ENCODE measurements at regions not wholly inside any gene's neighbourhood (a gene's known extent, or its start where the extent isn't known, plus 50 kb on each side); places are given as distances from the start of the nearest gene placed in this dataset.

DNA sequence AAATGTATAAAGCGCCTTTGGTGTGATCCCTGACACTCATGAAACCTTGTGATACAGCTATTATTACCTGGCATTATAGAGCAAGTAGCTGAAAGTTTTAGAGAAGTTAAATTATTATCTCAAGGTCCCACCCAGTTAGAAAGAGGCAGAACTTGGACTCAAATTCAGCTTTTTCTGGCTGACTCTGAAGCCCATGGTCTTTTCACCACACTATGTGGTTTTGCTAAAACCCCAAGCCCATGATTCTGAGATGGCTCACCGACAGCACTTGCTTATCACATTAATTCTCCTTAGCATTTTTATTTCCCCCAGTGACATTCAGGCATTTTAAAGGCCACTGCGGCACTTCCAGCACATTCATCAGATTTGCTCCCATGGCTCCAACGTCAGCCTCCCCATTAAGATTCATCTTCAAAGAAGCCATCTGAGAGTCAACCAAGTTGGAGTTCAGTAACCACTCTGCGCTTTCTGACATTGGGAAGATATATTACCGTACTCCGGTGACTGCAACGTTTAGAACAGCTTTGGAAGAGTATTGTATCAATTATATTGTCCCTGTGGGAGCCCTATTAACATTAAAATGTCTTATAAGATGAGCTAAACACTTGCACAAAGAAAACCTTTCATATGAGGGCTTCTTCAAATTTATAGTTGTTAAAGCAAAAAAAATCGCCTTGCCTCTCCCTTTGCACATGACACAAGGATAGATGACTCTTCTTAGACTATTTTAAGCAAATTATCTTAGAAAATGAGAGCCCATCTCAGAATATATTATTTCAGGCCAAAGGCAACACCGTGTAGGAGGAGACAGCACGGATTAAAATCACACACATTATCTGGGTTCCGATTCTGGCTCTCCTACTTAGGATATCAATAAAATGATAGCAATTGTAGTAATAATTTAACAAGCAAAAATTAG, 638.1 kb downstream of the ACTL7B start:
- Histone ChIP-seq H3K4me1 (ENCODE audit: control insufficient read depth in 2 of 2, insufficient read depth in 2 of 2, low read length in 2 of 2) (peaks cover 0 to 3% of the 10 kb centered on the region in 2 donors), H3K9me3 (ENCODE audit: control extremely low read depth in 1 of 3, control insufficient read depth in 2 of 3, insufficient read depth in 1 of 3, low read length in 2 of 3) (peaks cover 0 to 2% (median 0%) of the 10 kb centered on the region in 3 donors), H3K27ac (ENCODE audit: low read length in 2 of 2) (no peak overlapping the region), H2AFZ (ENCODE audit: insufficient read depth, low read depth, low read length, poor library complexity, severe bottlenecking) (no peak overlapping the region), H3K79me2 (ENCODE audit: control insufficient read depth, insufficient read depth, low read length) (no peaks in the 10 kb centered on the region), H3K27me3 (replicated peaks in 1 of 4; ENCODE audit: control extremely low read depth in 1 of 4, control insufficient read depth in 3 of 4, insufficient read depth in 4 of 4, low read length in 3 of 4) (no peaks in the 10 kb centered on the region), H3K36me3 (replicated peaks in 1 of 2; ENCODE audit: control extremely low read depth in 1 of 2, control insufficient read depth in 1 of 2, extremely low read depth in 1 of 2, insufficient read depth in 2 of 2, low read length in 1 of 2) (no peaks in the 10 kb centered on the region), H4K20me1 (ENCODE audit: control insufficient read depth, insufficient read depth, low read length, poor library complexity, severe bottlenecking) (no peaks in the 10 kb centered on the region), H3K4me3 (ENCODE audit: control extremely low read depth in 1 of 5, extremely low read depth in 1 of 5, insufficient read depth in 1 of 5, low read depth in 2 of 5, low read length in 4 of 5) (no peak overlapping the region), H3K4me2 (replicated peaks; ENCODE audit: low read depth, low read length, poor library complexity, severe bottlenecking) (no peak overlapping the region), H3K9ac (ENCODE audit: low read length) (no peak overlapping the region)
- Mint-ChIP-seq H3K27ac (no peak overlapping the region), H3K4me3 (no peak overlapping the region), H3K9me3 (ENCODE audit: insufficient read depth) (no peaks in the 10 kb centered on the region), H3K27me3 (peaks cover 11% of the 10 kb centered on the region), H3K4me1 (peaks cover 6% of the 10 kb centered on the region)
- CTCF ChIA-PET: no interaction called here
- WGBS (ENCODE audit: insufficient coverage): 29% methylated on average over 1 of the region's 12 CpGs
- POLR2A ChIA-PET: no interaction called here
- TF ChIP-seq, protein P1, sequence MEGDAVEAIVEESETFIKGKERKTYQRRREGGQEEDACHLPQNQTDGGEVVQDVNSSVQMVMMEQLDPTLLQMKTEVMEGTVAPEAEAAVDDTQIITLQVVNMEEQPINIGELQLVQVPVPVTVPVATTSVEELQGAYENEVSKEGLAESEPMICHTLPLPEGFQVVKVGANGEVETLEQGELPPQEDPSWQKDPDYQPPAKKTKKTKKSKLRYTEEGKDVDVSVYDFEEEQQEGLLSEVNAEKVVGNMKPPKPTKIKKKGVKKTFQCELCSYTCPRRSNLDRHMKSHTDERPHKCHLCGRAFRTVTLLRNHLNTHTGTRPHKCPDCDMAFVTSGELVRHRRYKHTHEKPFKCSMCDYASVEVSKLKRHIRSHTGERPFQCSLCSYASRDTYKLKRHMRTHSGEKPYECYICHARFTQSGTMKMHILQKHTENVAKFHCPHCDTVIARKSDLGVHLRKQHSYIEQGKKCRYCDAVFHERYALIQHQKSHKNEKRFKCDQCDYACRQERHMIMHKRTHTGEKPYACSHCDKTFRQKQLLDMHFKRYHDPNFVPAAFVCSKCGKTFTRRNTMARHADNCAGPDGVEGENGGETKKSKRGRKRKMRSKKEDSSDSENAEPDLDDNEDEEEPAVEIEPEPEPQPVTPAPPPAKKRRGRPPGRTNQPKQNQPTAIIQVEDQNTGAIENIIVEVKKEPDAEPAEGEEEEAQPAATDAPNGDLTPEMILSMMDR (IDR thresholded peaks at IDR 0.05): no peak
- ATAC-seq (ENCODE audit: low read depth) (no peak), DNase-seq (no peak)
- intact Hi-C loops (cut with micrococcal nuclease): no loop called here

DNA sequence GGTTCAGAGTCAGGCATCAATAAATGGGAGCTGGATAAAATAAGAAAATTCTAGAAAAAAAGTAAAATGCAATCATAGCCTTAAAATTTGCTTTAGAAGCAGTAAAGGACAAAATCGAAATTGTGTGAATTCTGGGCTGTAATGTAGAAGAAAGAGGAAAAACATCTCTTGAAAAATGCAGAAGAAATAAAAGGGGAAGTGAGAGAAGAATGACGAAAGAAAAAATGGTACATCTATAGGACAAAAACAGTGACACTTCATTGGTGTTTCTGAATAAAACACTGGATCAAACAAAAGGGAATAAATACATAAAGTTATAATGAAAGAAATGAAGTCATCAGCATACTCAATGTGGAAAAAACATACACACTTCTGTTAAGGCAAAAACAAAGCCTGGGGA, 642.3 kb downstream of the ACTL7B start:
- intact Hi-C loops (cut with micrococcal nuclease): no loop called here

More for the DNA sequence above, 642.3 kb downstream of the ACTL7B start:
- H3K4me2 ChIP-seq (replicated peaks; ENCODE audit: low read depth, low read length, poor library complexity, severe bottlenecking): no peak overlapping the region
- H3K4me3 Mint-ChIP-seq: no peak overlapping the region
- ATAC-seq (ENCODE audit: low read depth) (no peak), DNase-seq (peak; percentile 28)
- POLR2A ChIA-PET: no interaction called here
- CTCF ChIA-PET: no interaction called here
- WGBS (ENCODE audit: insufficient coverage): 0% methylated on average over 1 of the region's 2 CpGs
- H3K4me1 Mint-ChIP-seq: peaks cover 6% of the 10 kb centered on the region
- H3K9me3 Mint-ChIP-seq (ENCODE audit: insufficient read depth): no peaks in the 10 kb centered on the region
- H3K4me3 ChIP-seq (ENCODE audit: control extremely low read depth in 1 of 5, extremely low read depth in 1 of 5, insufficient read depth in 1 of 5, low read depth in 2 of 5, low read length in 4 of 5): no peak overlapping the region
- H3K9ac ChIP-seq (ENCODE audit: low read length): no peak overlapping the region
- no peak for TF ChIP-seq EZH2 (IDR thresholded peaks at IDR 0.05; ENCODE audit: borderline replicate concordance, insufficient read depth, low read depth, low read length, poor library complexity, severe bottlenecking)
- TF ChIP-seq, protein P1 (IDR thresholded peaks at IDR 0.05): no peak
- no peaks in the 10 kb centered on the region for H3K27me3 ChIP-seq (replicated peaks in 1 of 4; ENCODE audit: control extremely low read depth in 1 of 4, control insufficient read depth in 3 of 4, insufficient read depth in 4 of 4, low read length in 3 of 4)
- no peak overlapping the region for H3K27ac ChIP-seq (ENCODE audit: low read length in 2 of 2)
- peaks cover 0 to 2% (median 0%) of the 10 kb centered on the region in 3 donors for H3K9me3 ChIP-seq (ENCODE audit: control extremely low read depth in 1 of 3, control insufficient read depth in 2 of 3, insufficient read depth in 1 of 3, low read length in 2 of 3)
- no peaks in the 10 kb centered on the region for H3K79me2 ChIP-seq (ENCODE audit: control insufficient read depth, insufficient read depth, low read length)
- no peaks in the 10 kb centered on the region for H4K20me1 ChIP-seq (ENCODE audit: control insufficient read depth, insufficient read depth, low read length, poor library complexity, severe bottlenecking)
- no peak overlapping the region for H2AFZ ChIP-seq (ENCODE audit: insufficient read depth, low read depth, low read length, poor library complexity, severe bottlenecking)
- H3K27me3 Mint-ChIP-seq: peaks cover 11% of the 10 kb centered on the region
- H3K36me3 ChIP-seq (replicated peaks in 1 of 2; ENCODE audit: control extremely low read depth in 1 of 2, control insufficient read depth in 1 of 2, extremely low read depth in 1 of 2, insufficient read depth in 2 of 2, low read length in 1 of 2): no peaks in the 10 kb centered on the region
- H3K27ac Mint-ChIP-seq: no peak overlapping the region
- peaks cover 0 to 3% of the 10 kb centered on the region in 2 donors for H3K4me1 ChIP-seq (ENCODE audit: control insufficient read depth in 2 of 2, insufficient read depth in 2 of 2, low read length in 2 of 2)

Data from B cell (primary cell).